HEK293T (cell line): ENCODE measurements at regions not wholly inside any gene's neighbourhood (a gene's known extent, or its start where the extent isn't known, plus 50 kb on each side); places are given as distances from the start of the nearest gene placed in this dataset.

Source experiments
- CTBP1 ChIP-seq: fragments of 450-650 bp; IDR thresholded peaks from 2 replicates; pipeline ENCODE4 v1.6.1; 2016; ENCODE audit warnings: borderline replicate concordance
- FOXA1 ChIP-seq: fragments of 450-650 bp; IDR thresholded peaks from 2 replicates; pipeline ENCODE4 v1.6.1; 2016; ENCODE audit warnings: mild to moderate bottlenecking
- FOXK2 ChIP-seq: fragments of 450-650 bp; IDR thresholded peaks from 2 replicates; pipeline ENCODE4 v1.6.1; 2016; ENCODE audit warnings: mild to moderate bottlenecking
- HDGF ChIP-seq: fragments of 450-650 bp; IDR thresholded peaks from 2 replicates; pipeline ENCODE4 v1.6.1; 2017; ENCODE audit warnings: antibody characterized with exemption, borderline replicate concordance
- L3MBTL2 ChIP-seq: fragments of 450-650 bp; conservative IDR thresholded peaks from 2 replicates; pipeline ENCODE4 v1.6.1; 2016; ENCODE audit warnings: mild to moderate bottlenecking
- LEF1 ChIP-seq: fragments of 450-650 bp; IDR thresholded peaks from 2 replicates; pipeline ENCODE4 v1.6.1; 2017; ENCODE audit warnings: mild to moderate bottlenecking, borderline replicate concordance
- PKNOX1 ChIP-seq: fragments of 450-650 bp; IDR thresholded peaks from 2 replicates; pipeline ENCODE4 v1.6.1; 2016
- SP1 ChIP-seq: fragments of 450-650 bp; IDR thresholded peaks from 2 replicates; pipeline ENCODE4 v1.6.1; 2017
- SUZ12 ChIP-seq: fragments of 450-650 bp; IDR thresholded peaks from 2 replicates; pipeline ENCODE4 v1.6.1; 2016; ENCODE audit warnings: mild to moderate bottlenecking
- TARDBP ChIP-seq: fragments of 450-650 bp; IDR thresholded peaks from 2 replicates; pipeline ENCODE4 v1.6.1; 2016

GRCh38 chr4:125838924-125839323 lies 524.2 kb downstream of the FAT4 start:
- no peak for TF ChIP-seq PKNOX1
- TF ChIP-seq HDGF: no peak
- no peak for TF ChIP-seq SP1
- no peak for TF ChIP-seq LEF1
- no peak for TF ChIP-seq FOXA1
- no peak for TF ChIP-seq L3MBTL2
- no peak for TF ChIP-seq CTBP1
- no peak for TF ChIP-seq FOXK2
- TF ChIP-seq TARDBP: no peak
- TF ChIP-seq SUZ12: no peak
